ENCODE measurements at regions not wholly inside any gene's neighbourhood (a gene's known extent, or its start where the extent isn't known, plus 50 kb on each side); places are given as distances from the start of the nearest gene placed in this dataset.

GRCh38 chr18:34643989-34644388 is 66.1 kb upstream of the DTNA start:
- TF ChIP-seq CTCF (IDR thresholded peaks at IDR 0.05; ENCODE audit: borderline replicate concordance) = peak; percentile 26
- no peaks in the 10 kb centered on the region for H3K9me3 ChIP-seq (replicated peaks)
- H3K36me3 ChIP-seq = no peaks in the 10 kb centered on the region
- H3K27me3 ChIP-seq (ENCODE audit: low read depth) = no peaks in the 10 kb centered on the region
- DNase-seq = no peak
- intact Hi-C loops (cut with micrococcal nuclease) = no loop called here
- no peak overlapping the region for H3K27ac ChIP-seq (replicated peaks)
- peaks cover 45% of the 10 kb centered on the region for H3K4me1 ChIP-seq
- H3K4me3 ChIP-seq = no peak overlapping the region

GRCh38 chr18:34647251-34647650 is 62.8 kb upstream of the DTNA start:
- intact Hi-C loops (cut with micrococcal nuclease) = no loop called here
- H3K4me3 ChIP-seq = no peak overlapping the region

GRCh38 chr18:34648269-34648985 is 61.7 kb upstream of the DTNA start:
- Histone ChIP-seq H3K27me3 (ENCODE audit: low read depth) (no peaks in the 10 kb centered on the region), H3K27ac (replicated peaks) (no peak overlapping the region), H3K4me3 (no peak overlapping the region), H3K4me1 (peaks cover 49% of the 10 kb centered on the region), H3K36me3 (no peaks in the 10 kb centered on the region), H3K9me3 (replicated peaks) (no peaks in the 10 kb centered on the region)
- DNase-seq = no peak
- TF ChIP-seq CTCF (IDR thresholded peaks at IDR 0.05; ENCODE audit: borderline replicate concordance) = no peak
- intact Hi-C loops (cut with micrococcal nuclease) = no loop called here

More at GRCh38 chr18:34647251-34647650, 62.8 kb upstream of the DTNA start:
- H3K4me1 ChIP-seq = peaks cover 55% of the 10 kb centered on the region
- H3K9me3 ChIP-seq (replicated peaks) = no peaks in the 10 kb centered on the region
- H3K36me3 ChIP-seq = no peaks in the 10 kb centered on the region
- DNase-seq = no peak
- no peaks in the 10 kb centered on the region for H3K27me3 ChIP-seq (ENCODE audit: low read depth)
- no peak for TF ChIP-seq CTCF (IDR thresholded peaks at IDR 0.05; ENCODE audit: borderline replicate concordance)
- no peak overlapping the region for H3K27ac ChIP-seq (replicated peaks)

- peaks cover 48% of the 10 kb centered on the region for H3K4me1 ChIP-seq
- no peaks in the 10 kb centered on the region for H3K9me3 ChIP-seq (replicated peaks)
- no peak for TF ChIP-seq CTCF (IDR thresholded peaks at IDR 0.05; ENCODE audit: borderline replicate concordance)
- H3K4me3 ChIP-seq = no peak overlapping the region
- H3K27me3 ChIP-seq (ENCODE audit: low read depth) = no peaks in the 10 kb centered on the region
- no peaks in the 10 kb centered on the region for H3K36me3 ChIP-seq
- DNase-seq = no peak
- intact Hi-C loops (cut with micrococcal nuclease) = no loop called here
- no peak overlapping the region for H3K27ac ChIP-seq (replicated peaks)
Measured at GRCh38 chr18:34649080-34649479, 61.0 kb upstream of the DTNA start.

GRCh38 chr18:34650121-34650545 is 60.0 kb upstream of the DTNA start:
- Histone ChIP-seq H3K27ac (replicated peaks) (no peak overlapping the region), H3K9me3 (replicated peaks) (no peaks in the 10 kb centered on the region), H3K27me3 (ENCODE audit: low read depth) (no peaks in the 10 kb centered on the region), H3K36me3 (no peaks in the 10 kb centered on the region), H3K4me1 (peaks cover 50% of the 10 kb centered on the region), H3K4me3 (no peak overlapping the region)
- no peak for DNase-seq
- no peak for TF ChIP-seq CTCF (IDR thresholded peaks at IDR 0.05; ENCODE audit: borderline replicate concordance)
- intact Hi-C loops (cut with micrococcal nuclease) = no loop called here
